GM18868 (cell line): ENCODE measurements at regions not wholly inside any gene's neighbourhood (a gene's known extent, or its start where the extent isn't known, plus 50 kb on each side); places are given as distances from the start of the nearest gene placed in this dataset.
"Not testable (repeated sequence)": the region's sequence is repeated elsewhere in the genome, so short reads cannot be mapped to it uniquely, and the experiment has no call there.

Source experiments
- ATAC-seq: cut with Tn5 transposase; IDR thresholded peaks from one replicate; pipeline ENCODE4 v1.9.1; 2021; ENCODE audit warnings: mild to moderate bottlenecking, moderate library complexity; ENCODE audit not compliant: unreplicated experiment

DNA sequence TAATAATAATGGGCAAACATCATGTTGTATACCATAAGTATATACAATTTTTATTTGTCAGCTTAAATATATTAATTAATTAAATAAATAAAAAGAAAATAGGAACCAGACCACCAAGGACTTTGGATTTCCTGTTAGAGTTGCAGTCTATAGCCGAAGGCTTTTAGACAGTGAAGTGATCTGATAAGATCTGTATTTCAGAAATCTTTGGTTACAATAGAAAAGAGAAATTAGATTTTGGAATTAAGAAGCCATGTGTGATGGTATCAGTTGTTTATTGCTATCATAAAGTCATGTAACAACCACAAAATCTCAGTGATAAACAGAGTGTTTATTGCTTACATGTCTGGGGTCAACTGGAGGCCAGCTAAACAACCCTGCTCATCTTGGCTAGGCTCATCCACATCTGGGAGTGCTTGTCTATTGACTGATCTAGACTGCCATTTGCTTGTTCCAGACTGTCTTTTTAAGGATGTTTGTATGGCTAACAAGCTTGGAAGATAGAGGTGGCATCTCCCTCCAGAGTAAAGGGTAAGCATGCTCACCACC is 142.1 kb upstream of the USP9X start:
- no peak for ATAC-seq

DNA sequence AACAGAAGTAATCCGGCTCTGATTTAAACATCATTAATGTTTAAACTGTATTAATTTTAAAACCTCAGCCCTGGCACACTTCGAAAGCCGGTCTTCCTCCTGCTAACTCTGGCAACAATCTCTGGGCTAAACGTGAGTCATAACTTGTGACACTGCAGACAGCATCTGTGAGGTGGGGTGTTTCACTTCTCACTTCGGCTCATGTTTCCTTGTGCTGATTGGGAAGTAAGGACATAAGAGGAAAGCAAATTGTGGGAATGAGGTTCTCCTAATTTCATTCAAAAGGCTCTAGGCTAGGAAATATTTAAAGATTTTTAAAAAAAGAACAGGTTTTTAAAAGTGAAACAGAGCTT is 139.9 kb upstream of the USP9X start:
- ATAC-seq = peak; percentile 72

DNA sequence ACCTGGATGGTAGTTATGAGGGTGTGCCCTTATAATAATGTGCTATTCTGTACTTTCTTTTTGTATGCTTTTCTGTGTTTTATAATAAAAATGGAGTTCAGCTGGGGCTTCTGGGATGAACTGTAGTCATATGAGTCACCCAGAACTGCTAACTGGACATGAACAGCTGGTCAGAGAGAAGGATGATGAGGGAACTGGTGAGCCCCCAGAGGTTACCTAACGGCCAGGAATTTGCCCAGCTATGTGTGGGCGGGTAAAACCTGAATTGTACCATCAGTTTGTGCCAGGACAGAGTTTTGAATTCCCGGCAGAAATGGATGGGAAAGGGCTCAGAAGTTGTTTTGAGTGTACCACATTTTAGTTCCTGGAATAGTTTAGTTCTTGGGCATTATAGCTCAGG is 138.0 kb upstream of the USP9X start:
- ATAC-seq = no peak

DNA sequence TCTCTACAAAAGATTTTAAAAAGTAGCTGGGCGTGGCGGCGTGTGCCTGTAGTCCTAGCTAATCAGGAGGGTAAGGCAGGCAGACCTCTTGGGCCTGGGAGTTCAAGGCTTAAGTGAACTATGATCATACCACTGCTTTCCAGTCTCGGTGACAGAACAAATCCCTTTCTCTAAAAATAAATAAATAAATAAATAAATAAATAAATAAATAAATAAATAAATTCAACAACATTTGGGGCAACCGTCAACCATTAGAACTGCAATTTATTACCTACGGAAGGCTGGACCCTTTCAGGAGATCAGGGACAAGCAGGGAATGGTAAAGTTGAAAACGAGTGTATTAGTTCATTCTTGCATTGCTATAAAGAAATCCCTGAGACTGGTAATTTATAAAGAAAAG is 136.2 kb upstream of the USP9X start:
- ATAC-seq = no peak

DNA sequence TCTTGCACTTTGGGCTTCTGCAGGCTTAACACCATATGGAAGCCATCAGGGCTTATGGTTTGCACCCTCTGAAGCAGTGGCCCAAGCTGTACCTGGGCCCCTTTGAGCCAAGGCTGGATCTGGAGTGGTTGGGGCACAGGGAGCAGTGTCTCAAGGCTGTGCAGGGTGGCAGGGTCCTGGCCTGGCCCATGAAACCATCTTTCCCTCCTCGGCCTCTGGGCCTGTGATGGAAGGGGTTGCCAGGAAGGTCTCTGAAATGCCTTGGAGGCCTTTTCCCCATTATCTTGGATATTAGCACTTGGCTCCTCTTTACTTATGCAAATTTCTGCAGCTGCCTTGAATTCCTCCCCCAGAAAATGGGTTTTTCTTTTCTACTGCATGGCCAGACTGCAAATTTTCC is 134.7 kb upstream of the USP9X start:
- ATAC-seq = no peak

DNA sequence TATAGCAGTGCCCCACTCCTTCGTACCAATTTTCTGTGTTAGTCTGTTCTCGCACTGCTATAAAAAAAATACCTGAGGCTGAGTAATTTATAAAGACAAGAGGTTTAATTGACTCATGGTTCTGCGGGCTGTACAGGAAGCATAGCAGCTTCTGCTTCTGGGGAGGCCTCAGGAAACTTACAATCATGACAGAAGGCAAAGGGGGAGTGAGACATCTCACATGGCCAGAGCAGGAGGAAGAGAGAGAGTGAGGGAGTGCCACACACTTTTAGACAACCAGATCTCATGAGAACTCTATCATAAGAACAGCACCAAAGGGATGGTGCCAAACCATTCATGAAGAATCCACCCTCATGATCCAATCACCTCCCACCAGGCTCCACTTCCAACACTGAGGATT is 133.8 kb upstream of the USP9X start:
- ATAC-seq = not testable (repeated sequence)

DNA sequence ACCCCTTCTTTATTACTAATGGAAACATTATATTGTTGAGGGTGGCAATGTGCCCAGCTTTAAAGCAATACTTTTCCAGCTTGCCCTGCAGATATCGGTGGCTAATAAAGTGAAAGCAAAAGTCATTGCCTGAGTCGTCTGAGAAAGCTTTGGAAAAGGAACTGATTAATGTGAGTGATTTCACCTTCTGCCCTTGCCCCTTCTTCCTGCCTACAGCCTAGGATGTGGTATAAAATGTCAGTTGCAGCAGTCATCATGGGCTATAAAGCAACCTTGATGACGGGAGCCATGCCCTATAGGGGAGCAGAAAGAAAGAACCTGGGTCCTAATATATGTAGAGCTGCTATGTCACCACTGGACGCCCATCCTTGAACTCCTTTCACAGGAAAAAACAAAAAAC is 132.4 kb upstream of the USP9X start:
- ATAC-seq = no peak

DNA sequence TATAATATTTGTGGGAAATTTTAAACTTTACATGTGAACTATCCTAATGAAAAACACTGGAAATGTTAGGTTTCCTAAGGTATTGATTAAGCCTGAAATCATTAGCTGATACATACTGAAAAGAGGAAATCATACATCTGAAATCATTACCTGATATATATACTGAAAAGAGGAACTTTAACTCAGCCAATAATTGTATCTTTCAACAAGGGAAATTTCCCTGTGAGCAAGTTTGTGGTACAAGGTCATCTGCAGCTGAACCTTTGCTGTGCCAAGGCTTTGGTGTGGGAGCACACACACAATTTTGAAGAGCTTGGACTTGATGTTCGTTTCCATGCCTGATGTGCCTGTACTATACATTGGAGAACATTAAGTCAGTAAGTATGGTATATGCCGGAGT is 131.9 kb upstream of the USP9X start:
- ATAC-seq = peak; percentile 83

DNA sequence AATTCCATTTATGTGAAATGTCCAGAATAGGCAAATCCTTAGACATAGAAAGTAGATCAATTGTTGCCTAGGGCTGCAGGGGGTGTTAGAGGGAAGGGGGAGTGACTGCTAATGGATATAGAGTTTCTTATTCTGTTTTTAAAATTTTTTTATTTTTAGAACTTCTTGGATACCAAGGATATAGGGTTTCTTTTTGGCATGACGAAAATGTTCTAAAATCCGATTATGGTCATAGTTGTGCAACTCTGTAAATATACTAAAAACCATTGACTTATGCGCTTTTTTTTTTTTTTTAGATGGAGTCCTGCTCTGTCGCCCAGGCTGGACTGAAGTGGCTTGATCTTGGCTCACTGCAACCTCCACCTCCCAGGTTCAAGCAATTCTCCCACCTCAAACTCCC is 125.2 kb upstream of the USP9X start:
- no peak for ATAC-seq

DNA sequence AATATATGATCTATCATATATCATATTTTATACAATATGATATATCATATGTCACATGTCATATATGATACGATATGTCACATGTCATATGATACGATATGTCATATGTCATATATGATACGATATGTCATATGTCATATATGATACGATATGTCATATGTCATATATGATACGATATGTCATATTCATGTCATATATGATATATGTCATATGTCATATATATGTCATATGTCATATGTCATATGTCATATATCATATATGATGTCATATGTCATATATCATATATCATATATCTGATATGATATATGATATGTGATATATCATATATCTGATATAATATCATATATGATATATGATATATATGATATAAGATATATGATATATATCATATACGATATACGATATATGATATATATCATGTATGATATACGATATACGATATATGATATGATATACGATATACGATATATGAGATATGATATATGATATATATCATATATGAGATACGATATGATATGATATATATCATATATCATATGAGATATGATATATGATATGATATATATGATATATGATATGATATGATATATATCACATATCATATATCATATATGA is 122.3 kb upstream of the USP9X start:
- no peak for ATAC-seq

DNA sequence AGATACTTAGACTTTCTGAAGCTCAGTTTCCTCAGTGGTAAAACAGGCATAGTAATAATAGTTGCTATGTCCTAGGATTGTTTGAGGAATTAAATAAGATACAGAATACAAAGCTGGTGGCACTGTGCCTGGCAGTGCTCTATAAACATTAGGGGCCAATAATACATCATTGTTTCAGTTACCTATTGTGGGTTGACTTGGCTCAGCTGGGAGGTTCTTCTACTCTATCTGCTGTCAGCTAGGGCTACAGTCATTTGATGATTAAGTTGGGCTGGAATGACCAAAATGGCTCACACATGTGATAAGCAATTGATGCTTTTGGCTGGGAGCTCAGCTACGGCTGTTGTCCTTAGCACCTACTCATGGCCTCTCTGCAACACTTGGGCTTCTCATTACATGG is 121.2 kb upstream of the USP9X start:
- ATAC-seq = no peak

DNA sequence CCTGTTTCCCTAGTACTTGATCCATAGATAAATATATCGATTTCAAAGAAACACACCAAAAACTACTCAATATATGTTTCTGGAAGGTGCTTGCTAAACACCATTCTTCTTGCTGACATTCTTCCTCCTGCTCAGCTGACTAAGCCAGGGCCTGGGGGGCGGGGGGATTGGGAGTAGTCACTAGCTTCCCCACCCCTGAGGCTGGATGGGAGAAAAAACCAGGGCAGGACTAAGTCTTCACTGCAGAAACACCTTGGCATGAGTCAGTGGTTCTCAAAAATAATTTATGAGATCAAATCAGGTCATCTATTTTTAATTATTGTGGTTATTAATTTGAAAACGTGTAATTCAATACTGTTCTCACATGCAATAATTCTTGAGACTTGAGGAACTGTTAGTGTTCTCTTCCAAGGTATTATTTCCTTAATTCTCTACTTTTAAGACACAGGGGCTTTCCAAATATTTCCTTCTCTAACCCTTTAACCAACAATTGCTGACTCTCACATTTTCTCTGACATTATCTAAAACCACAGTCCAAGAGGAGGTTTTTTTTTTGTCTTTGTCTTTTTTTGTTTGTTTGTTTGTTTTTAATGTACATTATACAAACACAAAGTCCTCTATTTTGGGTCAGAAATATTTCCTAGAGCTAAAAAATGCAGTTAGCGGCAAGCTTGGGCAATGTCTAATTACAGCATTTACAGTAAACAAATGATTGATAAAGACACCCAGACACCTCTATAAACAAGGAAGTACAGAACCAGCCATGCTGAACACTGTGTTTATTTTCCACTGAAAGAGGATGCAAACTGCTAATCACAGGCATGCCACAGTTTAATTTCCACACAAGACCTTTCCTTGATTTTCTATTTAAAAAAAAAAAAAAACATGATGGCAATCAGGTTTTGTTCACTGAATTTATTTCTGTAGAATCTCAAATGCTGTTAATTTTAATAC is 120.3 kb upstream of the USP9X start:
- ATAC-seq = no peak

DNA sequence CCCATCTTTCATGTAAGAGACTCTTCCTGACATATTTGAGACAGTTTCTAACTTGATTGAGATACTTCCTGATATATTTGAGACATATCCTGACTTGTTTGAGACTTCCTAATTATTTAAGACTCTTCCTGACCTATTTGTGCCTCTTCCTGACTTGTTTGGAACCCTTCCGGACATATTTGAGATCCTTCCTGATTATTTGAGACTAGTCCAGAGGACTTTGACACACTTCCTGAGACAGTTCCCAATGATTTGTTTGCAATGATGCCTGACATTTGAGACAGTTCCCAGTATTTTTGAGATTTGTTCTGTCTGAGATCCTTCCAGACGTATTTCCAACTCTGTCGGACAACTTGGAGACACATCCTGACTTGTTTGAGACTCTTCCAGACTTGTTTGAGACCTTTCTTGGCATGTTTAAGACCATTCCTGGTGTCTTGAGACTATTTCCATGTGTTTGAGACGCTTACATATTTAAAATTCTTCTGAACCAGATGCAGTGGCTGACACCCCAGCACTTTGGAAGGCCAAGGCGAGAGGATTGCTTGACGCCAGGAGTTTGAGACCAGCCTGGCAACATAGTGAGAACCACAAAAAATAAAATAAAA is 118.9 kb upstream of the USP9X start:
- ATAC-seq = no peak

DNA sequence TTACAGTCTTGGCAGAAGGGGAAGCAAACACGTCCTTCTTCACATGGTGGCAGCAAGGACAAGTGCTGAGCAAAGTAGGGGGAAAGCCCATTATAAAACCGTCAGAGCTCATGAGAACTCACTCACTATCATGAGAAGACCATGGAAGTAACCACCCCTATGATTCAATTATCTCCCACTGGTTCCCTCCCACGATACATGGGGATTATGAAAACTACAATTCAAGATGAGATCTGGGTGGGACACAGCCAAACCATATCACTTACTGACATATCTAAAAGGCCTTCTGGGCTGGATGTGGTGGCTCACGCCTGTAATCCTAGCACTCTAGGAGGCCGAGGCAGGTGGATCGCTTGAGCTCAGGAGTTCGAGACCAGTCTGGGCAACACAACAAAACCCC is 117.1 kb upstream of the USP9X start:
- ATAC-seq = no peak

DNA sequence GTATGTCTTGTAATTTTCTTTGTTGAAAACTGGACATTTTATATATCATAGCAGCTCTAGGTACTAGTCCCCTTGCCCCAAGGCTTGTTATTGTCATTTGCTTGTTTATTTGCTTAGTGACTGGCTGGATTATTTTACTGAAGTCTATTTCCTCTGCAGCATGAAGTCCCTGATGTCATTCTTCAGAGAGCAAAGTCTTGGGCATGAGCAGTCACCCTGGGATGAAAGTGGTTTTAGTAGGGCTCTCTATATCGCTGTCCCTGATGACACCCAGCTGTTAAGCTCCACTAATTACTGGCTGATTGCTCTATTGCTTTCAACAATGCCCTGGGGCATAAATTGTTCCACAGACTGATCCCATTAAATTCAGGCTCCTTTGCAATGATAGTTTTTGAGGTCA is 113.5 kb upstream of the USP9X start:
- no peak for ATAC-seq

DNA sequence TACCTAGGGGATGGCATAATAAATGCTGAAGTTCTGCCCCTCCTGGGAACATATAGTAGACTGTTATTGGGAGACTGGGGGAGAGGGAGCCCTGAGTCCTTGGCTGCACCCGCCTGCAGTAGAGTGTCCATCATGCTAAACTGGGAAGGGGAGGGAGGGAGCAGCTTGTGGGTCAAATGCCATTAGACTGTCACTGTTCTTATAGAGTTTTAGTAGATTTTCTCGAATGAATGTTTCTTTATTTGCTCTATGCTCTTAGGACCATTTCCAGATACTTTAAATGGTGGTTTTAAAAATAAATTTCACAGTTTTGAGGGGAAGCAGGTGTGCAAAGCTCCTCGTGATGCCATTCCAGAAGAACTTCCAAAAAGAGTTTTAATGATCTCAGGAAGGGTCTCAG is 111.6 kb upstream of the USP9X start:
- no peak for ATAC-seq

DNA sequence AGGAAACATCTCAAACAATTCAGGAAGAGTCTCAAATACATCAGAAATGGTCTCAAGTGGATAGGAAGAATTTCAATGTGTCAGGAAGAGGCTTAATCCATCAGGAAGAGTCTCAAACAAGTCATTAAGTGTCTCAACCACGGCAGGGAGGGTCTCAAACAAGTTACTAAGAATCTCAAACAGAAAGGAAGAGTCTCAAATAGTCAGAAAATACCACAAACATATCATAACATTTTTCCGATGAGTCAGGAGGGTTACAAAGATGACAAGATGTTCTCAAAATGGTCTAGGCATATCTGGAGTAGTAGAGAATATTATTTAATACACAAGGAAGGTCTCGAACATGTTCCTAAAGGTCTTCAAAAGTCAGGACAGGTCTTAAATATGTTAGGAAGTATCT is 109.3 kb upstream of the USP9X start:
- ATAC-seq = no peak

DNA sequence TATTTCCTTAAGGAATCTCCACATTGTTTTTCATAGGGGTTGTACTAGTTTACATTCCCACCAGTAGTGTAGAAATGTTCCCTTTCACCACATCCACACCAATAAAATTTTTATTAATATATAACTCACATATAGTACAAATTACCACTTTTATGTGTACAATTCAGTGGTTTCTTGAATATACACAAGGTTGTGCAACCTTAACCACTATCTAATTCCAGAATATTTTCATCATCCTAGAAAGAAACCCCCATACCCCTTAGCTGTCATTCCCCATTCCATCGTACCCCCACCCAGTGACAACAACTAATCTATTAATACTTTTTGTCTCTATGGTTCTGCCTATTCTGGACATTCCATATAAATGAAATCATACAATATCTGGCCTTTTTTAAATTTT is 108.3 kb upstream of the USP9X start:
- ATAC-seq = no peak

DNA sequence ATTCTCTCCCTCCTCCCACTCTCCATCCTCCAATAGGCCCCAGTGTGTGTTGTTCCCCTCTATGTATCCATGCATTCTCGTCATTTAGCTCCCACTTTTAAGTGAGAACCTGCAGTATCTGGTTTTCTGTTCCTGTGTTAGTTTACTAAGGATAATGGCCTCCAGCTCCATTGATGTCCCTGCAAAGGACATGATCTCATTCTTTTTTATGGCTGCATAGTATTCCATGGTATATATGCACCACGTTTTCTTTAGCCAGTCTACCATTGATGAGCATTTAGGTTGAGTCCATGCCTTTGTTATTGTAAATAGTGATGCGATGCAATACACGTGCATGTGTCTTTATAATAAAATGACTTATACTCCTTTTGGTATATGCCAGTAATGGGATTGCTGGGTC is 100.3 kb upstream of the USP9X start:
- ATAC-seq = no peak

DNA sequence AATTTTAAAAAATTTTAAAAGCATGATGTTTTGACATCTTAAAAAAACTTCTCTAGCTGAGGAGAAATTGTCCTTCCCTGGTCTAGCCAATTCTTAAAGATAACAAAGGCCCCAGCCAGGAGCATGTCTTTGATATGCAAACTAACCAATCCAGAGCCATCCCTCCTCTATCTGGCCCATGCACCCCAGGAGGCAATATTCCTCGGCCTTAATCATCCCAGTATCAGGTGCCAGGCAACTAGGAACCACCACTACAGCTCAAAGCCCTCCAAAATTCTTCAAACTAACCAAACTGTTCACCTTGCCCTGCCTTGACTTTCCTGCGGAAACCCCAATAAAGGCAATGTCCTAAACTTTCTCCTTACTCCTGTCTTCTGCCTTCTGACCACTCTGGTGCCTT is 97.8 kb upstream of the USP9X start:
- ATAC-seq = no peak

DNA sequence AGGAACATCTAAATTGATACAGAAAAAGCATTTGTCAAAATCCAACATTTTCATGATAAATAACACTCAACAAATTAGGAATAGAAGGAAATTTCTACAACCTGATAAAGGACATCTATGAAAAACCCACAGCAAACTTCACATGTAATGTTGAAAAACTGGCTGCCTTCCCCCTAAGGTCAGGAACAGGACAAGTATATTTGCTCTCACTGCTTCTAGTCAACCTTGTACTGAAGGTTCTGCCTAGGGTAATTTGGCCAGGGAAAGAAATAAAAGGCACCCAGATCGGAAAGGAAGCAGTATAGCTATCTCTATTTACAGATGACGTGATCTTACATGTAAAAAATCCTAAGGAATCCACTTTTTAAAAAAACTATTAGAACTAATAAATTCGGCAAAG is 97.1 kb upstream of the USP9X start:
- no peak for ATAC-seq

DNA sequence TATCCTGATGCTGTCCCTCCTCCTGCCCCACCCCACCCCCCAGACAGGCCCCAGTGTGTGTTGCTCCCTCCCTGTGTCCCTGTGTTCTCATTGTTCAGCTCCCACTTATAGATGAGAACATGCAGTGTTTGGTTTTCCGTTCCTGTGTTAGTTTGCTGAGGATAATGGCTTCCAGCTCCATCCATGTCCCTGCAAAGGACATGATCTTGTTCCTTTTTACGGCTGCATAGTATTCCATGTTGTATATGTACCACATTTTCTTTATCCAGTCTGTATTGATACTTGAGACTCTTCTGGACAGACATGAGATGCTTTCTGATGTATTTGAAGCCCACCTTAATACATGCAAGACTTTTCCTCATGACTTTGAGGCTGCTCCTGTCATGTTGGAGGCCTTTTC is 91.8 kb upstream of the USP9X start:
- not testable (repeated sequence) for ATAC-seq
